ENCODE measurements at regions not wholly inside any gene's neighbourhood (a gene's known extent, or its start where the extent isn't known, plus 50 kb on each side); places are given as distances from the start of the nearest gene placed in this dataset.
"Not testable (repeated sequence)": the region's sequence is repeated elsewhere in the genome, so short reads cannot be mapped to it uniquely, and the experiment has no call there.

DNA sequence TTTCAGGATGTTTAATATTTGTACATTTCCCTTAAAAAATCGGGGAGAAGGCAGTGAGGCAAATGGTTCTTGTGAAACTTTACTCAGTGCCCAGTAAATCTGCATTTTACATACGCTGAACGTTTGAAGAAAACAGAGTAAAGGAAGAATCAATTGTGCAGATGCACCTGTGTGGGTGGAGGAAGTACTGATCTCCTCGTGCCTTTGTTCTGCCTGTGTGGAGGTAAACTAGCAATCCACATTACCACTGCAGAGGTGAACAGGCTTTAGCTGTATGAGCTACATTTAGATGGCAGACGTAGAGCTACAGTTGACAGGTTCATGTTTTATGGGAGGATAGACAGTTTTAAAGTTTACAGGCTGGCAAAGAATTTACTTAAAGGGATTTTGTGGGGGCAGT lies 62.7 kb upstream of the VIPR2 start:
- no peak for DNase-seq

- no peak for DNase-seq
Observed at GRCh38 chr7:159205833-159206232, 61.2 kb upstream of the VIPR2 start.

GRCh38 chr7:159204664-159205063 lies 60.0 kb upstream of the VIPR2 start:
- no peak for DNase-seq

- DNase-seq = not testable (repeated sequence)
Observed at GRCh38 chr7:159203253-159203652, 58.6 kb upstream of the VIPR2 start.

DNA sequence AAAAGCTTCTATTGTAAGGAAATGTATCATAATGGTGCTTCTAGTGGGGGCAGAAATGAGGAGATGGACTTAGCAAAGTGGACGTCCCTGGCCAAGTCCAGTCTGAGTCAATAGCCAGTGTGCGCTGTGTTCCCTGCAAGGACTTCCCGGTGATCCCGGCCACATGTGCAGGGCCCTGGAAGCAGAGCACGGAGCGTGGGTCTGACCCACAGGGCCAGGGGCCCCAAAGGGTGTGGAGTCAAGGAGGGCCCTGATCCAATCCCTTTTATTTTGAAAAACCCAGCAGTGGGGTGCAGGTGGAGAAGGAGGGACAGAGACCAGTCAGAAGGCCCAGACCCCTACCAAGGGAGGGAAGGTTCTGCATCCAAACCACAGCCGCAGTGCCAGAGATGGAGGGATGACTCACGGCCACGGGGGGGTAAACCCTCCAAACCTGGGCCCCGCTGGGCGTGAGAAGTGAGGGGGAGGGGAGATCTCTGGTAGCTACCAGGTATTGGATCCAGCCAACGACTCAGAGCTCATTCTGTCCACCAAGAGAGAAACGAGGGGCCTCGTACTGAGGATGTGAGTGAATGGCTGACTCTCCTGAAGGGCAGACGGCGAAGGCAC lies 57.2 kb upstream of the VIPR2 start:
- no peak for DNase-seq

DNA sequence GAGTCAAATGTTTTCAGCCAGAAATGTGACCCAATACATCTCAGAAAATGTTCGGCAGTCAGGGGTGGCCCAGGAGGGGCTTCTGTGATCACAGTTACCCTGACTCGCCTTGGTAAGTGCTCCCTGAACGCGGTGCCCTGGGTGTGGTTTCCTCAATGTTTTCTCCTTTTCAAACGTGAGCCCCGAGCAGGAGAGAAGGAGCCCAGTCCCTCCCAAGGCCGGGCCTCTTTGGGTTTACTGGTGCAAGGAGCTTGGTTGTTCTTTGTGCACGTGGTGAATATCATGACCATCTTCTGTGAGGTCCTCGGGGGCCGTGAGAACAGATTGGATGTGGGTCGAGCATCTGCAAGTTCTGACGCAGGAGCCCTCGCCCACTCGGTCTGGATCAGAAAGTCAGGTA lies 55.8 kb upstream of the VIPR2 start:
- DNase-seq = no peak

GRCh38 chr7:159198016-159198724 lies 53.5 kb upstream of the VIPR2 start:
- no peak for DNase-seq

GRCh38 chr7:159197066-159197975 lies 52.7 kb upstream of the VIPR2 start:
- DNase-seq = peak; percentile 65

GRCh38 chr7:159196584-159196983 lies 51.9 kb upstream of the VIPR2 start:
- no peak for DNase-seq

DNA sequence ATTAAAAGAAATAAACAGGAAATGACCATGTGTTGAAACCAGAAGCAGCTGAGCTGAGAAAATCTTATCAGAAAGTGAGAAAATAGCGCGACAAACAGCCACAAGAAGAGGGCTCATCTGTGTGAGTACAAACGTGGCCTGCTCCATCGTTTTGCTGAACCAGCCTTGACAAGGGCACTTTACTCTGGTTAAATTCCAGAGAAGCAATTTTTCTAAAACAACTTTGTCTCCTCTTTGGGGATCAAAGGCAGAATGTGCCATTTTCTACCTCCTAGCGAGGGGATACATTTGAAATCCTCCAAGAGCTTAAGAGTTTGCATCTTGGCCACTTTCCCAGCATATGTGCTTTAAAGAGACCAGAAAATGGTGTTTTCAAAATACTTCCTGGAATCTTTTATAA lies 51.3 kb upstream of the VIPR2 start:
- DNase-seq = no peak
